GM12878 (cell line): ENCODE measurements at regions not wholly inside any gene's neighbourhood (a gene's known extent, or its start where the extent isn't known, plus 50 kb on each side); places are given as distances from the start of the nearest gene placed in this dataset.

Source experiments
- ATAC-seq: fragments of 200-7000 bp; cut with Tn5 transposase; 3 replicates; pipeline ENCODE4 v1.9.1; 2020; ENCODE audit warnings: mild to moderate bottlenecking, moderate library complexity
- BruUV-seq: library from RNA; stranded (reverse); fragments of 400-500 nt; replicated peaks from 2 replicates; lab custom pipeline; 2021; lab: Mats Ljungman, UMichigan
- CTCF ChIA-PET: fragments of 300-600 bp; sonication (Branson Sonifier 250); formaldehyde crosslinking; extraction: SDS; loops from one replicate; lab custom pipeline; 2021; ENCODE audit warnings: inconsistent platforms; lab: Yijun Ruan, JAX
- POLR2A ChIA-PET: fragments of 350-600 bp; formaldehyde crosslinking; extraction: SDS; loops from one replicate; lab custom pipeline; 2021; ENCODE audit warnings: inconsistent platforms; lab: Charles Lee
- RAD21 ChIA-PET: fragments of 300-600 bp; sonication (Branson Sonifier 250); formaldehyde crosslinking; loops from one replicate; lab custom pipeline; 2023; ENCODE audit warnings: antibody characterized with exemption; ENCODE audit not compliant: unreplicated experiment; lab: Charles Lee
- SMC1A ChIA-PET: fragments of 300-600 bp; sonication (Branson Sonifier 250); formaldehyde crosslinking; loops from one replicate; lab custom pipeline; 2023; ENCODE audit not compliant: unreplicated experiment, uncharacterized antibody; lab: Charles Lee
- DNase-seq: peaks from one replicate; pipeline ENCODE4 v3.0.0-alpha.2; 2011; ENCODE audit warnings: low read depth, low spot score
- FAIRE-seq: peaks from 3 replicates; lab custom pipeline; 2011; peaks lifted over from hg19 to GRCh38; lab: Jason Lieb, UNC
- H2AFZ ChIP-seq: 2 replicates; pipeline ENCODE4 v1.6.0; 2011; ENCODE audit warnings: low read depth, low read length, control low read depth; ENCODE audit not compliant: control insufficient read depth
- H3K27ac ChIP-seq: 2 replicates; pipeline ENCODE4 v1.5.1; 2011; ENCODE audit warnings: control low read depth; ENCODE audit not compliant: control insufficient read depth, insufficient read depth
- H3K27me3 ChIP-seq, 2 experiments: replicated peaks in 1 of 2; 2 replicates each; pipeline versions ENCODE4 v1.6.0 to v1.6.1; 2011; ENCODE audit warnings: low read length in 1 of 2; ENCODE audit not compliant: control insufficient read depth in 2 of 2, insufficient read depth in 2 of 2
- H3K36me3 ChIP-seq, 2 experiments: 2 replicates each; pipeline ENCODE4 v1.5.1; 2011; ENCODE audit warnings: low read length in 1 of 2; ENCODE audit not compliant: control insufficient read depth in 2 of 2, insufficient read depth in 2 of 2
- H3K4me1 ChIP-seq: 2 replicates; pipeline ENCODE4 v1.6.1; 2011; ENCODE audit warnings: mild to moderate bottlenecking, low read length, moderate library complexity, mixed read lengths; ENCODE audit not compliant: control insufficient read depth, insufficient read depth
- H3K4me2 ChIP-seq: 2 replicates; pipeline ENCODE4 v1.6.0; 2011; ENCODE audit warnings: control low read depth; ENCODE audit not compliant: control insufficient read depth, insufficient read depth
- H3K4me3 ChIP-seq: fragments of 200-600 bp; sonication (generic); 2 replicates; pipeline ENCODE4 v1.5.1; 2016
- H3K79me2 ChIP-seq: 2 replicates; pipeline ENCODE4 v1.6.0; 2011; ENCODE audit warnings: low read length; ENCODE audit not compliant: control insufficient read depth, insufficient read depth
- H3K9ac ChIP-seq: 2 replicates; pipeline ENCODE4 v1.8.0; 2011; ENCODE audit warnings: low read length, control low read depth, mixed read lengths; ENCODE audit not compliant: control insufficient read depth, insufficient read depth
- H3K9me3 ChIP-seq: replicated peaks from 3 replicates; pipeline ENCODE4 v1.5.1; 2011; ENCODE audit warnings: mild to moderate bottlenecking, low read length; ENCODE audit not compliant: control insufficient read depth, insufficient read depth
- H4K20me1 ChIP-seq: 2 replicates; pipeline ENCODE4 v1.6.0; 2011; ENCODE audit not compliant: control insufficient read depth, insufficient read depth
- CHD2 ChIP-seq: IDR thresholded peaks from 2 replicates; pipeline ENCODE4 v1.6.1; 2011; ENCODE audit warnings: low read depth, low read length, improper control_type of control experiment, borderline replicate concordance
- EGR1 ChIP-seq, 2 experiments: IDR thresholded peaks; 1 replicate in 1 of 2; 2 replicates in 1 of 2; pipeline ENCODE4 v1.6.1; 2011 to 2012; ENCODE audit warnings: low read depth in 2 of 2, low read length in 2 of 2, borderline replicate concordance in 1 of 2, mild to moderate bottlenecking in 1 of 2, moderate library complexity in 1 of 2
- EP300 ChIP-seq, 2 experiments: fragments of 150-350 bp in 1 of 2; IDR thresholded peaks; 2 replicates each; pipeline ENCODE4 v1.6.1; 2011 to 2012; ENCODE audit warnings: low read depth in 2 of 2, low read length in 2 of 2, borderline replicate concordance in 1 of 2, improper control_type of control experiment in 1 of 2, inconsistent platforms in 1 of 2; ENCODE audit not compliant: control insufficient read depth in 1 of 2
- GATAD2B ChIP-seq: fragments of 450-650 bp; conservative IDR thresholded peaks from 2 replicates; pipeline ENCODE4 v1.6.1; 2017; ENCODE audit warnings: low read depth, mild to moderate bottlenecking, moderate library complexity
- YY1 ChIP-seq: IDR thresholded peaks from 2 replicates; pipeline ENCODE4 v1.6.1; 2011; ENCODE audit warnings: low read depth, mild to moderate bottlenecking, low read length
- WGBS: methylation state at CpG from one replicate; pipeline ENCODE4 v1.1.6; 2016; ENCODE audit warnings: low lambda C conversion rate; ENCODE audit not compliant: insufficient replicate concordance, insufficient coverage; ENCODE audit errors: missing lambda C conversion rate; 5-methylcytosine and 5-hydroxymethylcytosine counted together
- in situ Hi-C: fragments of 300-500 bp; cut with MboI; formaldehyde crosslinking; loops from 9 replicates; pipeline ENCODE4 v1.14.3; 2018; ENCODE audit warnings: mixed read lengths
- intact Hi-C: fragments of 100-400 bp; cut with micrococcal nuclease; formaldehyde crosslinking; loops from one replicate; pipeline ENCODE4 v1.14.2; 2022; ENCODE audit not compliant: unreplicated experiment
- TF ChIP-seq, protein P1 (sequence below): fragments of 450-650 bp; IDR thresholded peaks from 2 replicates; pipeline ENCODE4 v1.6.1; 2017; ENCODE audit warnings: mild to moderate bottlenecking, low read depth, inconsistent platforms; ENCODE audit not compliant: poor library complexity, severe bottlenecking
- TF ChIP-seq, protein P2 (sequence below): fragments of 450-650 bp; IDR thresholded peaks from 2 replicates; pipeline ENCODE4 v1.6.1; 2017; ENCODE audit warnings: mild to moderate bottlenecking, moderate library complexity
- TF ChIP-seq, protein P3 (sequence below): fragments of 450-650 bp; formaldehyde crosslinking; IDR thresholded peaks from 2 replicates; pipeline ENCODE4 v1.5.0; 2022; ENCODE audit warnings: mild to moderate bottlenecking, missing genetic modification characterization

DNA sequence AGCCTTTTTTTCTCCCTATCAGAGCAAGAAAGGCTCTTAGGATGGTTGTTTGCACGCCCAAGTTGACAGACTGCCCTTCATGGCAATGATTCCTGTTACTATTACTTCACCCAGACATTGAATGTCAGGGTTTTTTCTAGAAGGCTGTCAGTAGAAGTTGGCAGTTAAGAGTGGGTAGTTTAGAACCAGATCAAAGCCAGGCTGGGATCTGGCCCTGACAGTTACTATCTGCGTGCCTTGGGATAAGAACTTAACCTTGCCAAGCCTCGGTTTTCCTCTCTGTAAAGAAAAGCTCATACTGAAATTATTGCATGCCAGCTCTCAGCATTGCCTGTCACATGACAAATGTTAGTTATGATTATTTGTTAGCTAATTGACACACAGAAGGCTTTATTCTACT lies 58.7 kb upstream of the PPP2R5A start:
- BruUV-seq = no TSS peak
- FAIRE-seq (no peak), DNase-seq (no peak), ATAC-seq (peak; percentile 10; the same call in 2 of the 3 replicates)
- no peaks in the 10 kb centered on the region for H3K9me3 ChIP-seq
- H3K36me3 ChIP-seq = no peaks in the 10 kb centered on the region
- H3K27me3 ChIP-seq = no peaks in the 10 kb centered on the region
- no peak overlapping the region for H3K4me3 ChIP-seq
- ChIA-PET CTCF (interaction anchor here (1.0 to 2.4 kb wide), 5 partner anchors 8 to 546 kb away, joined by 3 to 9 read pairs (median 5); no protein-coding TSS in a partner anchor), SMC1A (interaction anchor here (0.9 to 2.5 kb wide), 8 partner anchors 8 to 156 kb away, joined by 3 to 13 read pairs (median 5); no protein-coding TSS in a partner anchor), RAD21 (interaction anchor here (1.1 to 1.3 kb wide), 2 partner anchors 64 to 76 kb away, joined by 3 read pairs; no protein-coding TSS in a partner anchor), POLR2A (interaction anchor here (2.3 kb wide), 1 partner anchor 10 kb away, joined by 15 read pairs; no protein-coding TSS in a partner anchor)
- H4K20me1 ChIP-seq = no peaks in the 10 kb centered on the region
- peak overlapping the region; percentile 28; the same call in 1 of the 2 replicates for H3K4me2 ChIP-seq
- intact Hi-C loops (no loop called here), in situ Hi-C loops (no loop called here)
- H3K4me1 ChIP-seq = peaks cover 5% of the 10 kb centered on the region; the same call in 1 of the 2 replicates
- 79% methylated on average over 3 of the region's 3 CpGs for WGBS
- H3K27ac ChIP-seq = no peak overlapping the region
- H3K79me2 ChIP-seq = no peaks in the 10 kb centered on the region
- H2AFZ ChIP-seq = peak overlapping the region; percentile 52; the same call in 1 of the 2 replicates
- no peak overlapping the region for H3K9ac ChIP-seq
- TF ChIP-seq CHD2 (no peak), YY1 (no peak), EGR1 (IDR thresholded peaks at IDR 0.05; ENCODE audit: borderline replicate concordance in 1 of 2, low read depth in 2 of 2, low read length in 2 of 2) (no peak), EP300 (IDR thresholded peaks at IDR 0.05; ENCODE audit: borderline replicate concordance in 1 of 2, control insufficient read depth in 1 of 2, low read depth in 2 of 2, low read length in 2 of 2) (no peak), GATAD2B (no peak)
- TF ChIP-seq, protein P1, sequence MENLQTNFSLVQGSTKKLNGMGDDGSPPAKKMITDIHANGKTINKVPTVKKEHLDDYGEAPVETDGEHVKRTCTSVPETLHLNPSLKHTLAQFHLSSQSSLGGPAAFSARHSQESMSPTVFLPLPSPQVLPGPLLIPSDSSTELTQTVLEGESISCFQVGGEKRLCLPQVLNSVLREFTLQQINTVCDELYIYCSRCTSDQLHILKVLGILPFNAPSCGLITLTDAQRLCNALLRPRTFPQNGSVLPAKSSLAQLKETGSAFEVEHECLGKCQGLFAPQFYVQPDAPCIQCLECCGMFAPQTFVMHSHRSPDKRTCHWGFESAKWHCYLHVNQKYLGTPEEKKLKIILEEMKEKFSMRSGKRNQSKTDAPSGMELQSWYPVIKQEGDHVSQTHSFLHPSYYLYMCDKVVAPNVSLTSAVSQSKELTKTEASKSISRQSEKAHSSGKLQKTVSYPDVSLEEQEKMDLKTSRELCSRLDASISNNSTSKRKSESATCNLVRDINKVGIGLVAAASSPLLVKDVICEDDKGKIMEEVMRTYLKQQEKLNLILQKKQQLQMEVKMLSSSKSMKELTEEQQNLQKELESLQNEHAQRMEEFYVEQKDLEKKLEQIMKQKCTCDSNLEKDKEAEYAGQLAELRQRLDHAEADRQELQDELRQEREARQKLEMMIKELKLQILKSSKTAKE = no peak
- TF ChIP-seq, protein P2, sequence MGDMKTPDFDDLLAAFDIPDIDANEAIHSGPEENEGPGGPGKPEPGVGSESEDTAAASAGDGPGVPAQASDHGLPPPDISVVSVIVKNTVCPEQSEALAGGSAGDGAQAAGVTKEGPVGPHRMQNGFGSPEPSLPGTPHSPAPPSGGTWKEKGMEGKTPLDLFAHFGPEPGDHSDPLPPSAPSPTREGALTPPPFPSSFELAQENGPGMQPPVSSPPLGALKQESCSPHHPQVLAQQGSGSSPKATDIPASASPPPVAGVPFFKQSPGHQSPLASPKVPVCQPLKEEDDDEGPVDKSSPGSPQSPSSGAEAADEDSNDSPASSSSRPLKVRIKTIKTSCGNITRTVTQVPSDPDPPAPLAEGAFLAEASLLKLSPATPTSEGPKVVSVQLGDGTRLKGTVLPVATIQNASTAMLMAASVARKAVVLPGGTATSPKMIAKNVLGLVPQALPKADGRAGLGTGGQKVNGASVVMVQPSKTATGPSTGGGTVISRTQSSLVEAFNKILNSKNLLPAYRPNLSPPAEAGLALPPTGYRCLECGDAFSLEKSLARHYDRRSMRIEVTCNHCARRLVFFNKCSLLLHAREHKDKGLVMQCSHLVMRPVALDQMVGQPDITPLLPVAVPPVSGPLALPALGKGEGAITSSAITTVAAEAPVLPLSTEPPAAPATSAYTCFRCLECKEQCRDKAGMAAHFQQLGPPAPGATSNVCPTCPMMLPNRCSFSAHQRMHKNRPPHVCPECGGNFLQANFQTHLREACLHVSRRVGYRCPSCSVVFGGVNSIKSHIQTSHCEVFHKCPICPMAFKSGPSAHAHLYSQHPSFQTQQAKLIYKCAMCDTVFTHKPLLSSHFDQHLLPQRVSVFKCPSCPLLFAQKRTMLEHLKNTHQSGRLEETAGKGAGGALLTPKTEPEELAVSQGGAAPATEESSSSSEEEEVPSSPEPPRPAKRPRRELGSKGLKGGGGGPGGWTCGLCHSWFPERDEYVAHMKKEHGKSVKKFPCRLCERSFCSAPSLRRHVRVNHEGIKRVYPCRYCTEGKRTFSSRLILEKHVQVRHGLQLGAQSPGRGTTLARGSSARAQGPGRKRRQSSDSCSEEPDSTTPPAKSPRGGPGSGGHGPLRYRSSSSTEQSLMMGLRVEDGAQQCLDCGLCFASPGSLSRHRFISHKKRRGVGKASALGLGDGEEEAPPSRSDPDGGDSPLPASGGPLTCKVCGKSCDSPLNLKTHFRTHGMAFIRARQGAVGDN = no peak
- TF ChIP-seq, protein P3, sequence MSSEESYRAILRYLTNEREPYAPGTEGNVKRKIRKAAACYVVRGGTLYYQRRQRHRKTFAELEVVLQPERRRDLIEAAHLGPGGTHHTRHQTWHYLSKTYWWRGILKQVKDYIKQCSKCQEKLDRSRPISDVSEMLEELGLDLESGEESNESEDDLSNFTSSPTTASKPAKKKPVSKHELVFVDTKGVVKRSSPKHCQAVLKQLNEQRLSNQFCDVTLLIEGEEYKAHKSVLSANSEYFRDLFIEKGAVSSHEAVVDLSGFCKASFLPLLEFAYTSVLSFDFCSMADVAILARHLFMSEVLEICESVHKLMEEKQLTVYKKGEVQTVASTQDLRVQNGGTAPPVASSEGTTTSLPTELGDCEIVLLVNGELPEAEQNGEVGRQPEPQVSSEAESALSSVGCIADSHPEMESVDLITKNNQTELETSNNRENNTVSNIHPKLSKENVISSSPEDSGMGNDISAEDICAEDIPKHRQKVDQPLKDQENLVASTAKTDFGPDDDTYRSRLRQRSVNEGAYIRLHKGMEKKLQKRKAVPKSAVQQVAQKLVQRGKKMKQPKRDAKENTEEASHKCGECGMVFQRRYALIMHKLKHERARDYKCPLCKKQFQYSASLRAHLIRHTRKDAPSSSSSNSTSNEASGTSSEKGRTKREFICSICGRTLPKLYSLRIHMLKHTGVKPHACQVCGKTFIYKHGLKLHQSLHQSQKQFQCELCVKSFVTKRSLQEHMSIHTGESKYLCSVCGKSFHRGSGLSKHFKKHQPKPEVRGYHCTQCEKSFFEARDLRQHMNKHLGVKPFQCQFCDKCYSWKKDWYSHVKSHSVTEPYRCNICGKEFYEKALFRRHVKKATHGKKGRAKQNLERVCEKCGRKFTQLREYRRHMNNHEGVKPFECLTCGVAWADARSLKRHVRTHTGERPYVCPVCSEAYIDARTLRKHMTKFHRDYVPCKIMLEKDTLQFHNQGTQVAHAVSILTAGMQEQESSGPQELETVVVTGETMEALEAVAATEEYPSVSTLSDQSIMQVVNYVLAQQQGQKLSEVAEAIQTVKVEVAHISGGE (CRISPR knock-in tag) = no peak
